Activated CD8-positive, alpha-beta memory T cell treated with anti-CD3 and anti-CD28 coated beads for 36 hours (primary cell): ENCODE measurements at regions not wholly inside any gene's neighbourhood (a gene's known extent, or its start where the extent isn't known, plus 50 kb on each side); places are given as distances from the start of the nearest gene placed in this dataset.

Experiments
- CTCF ChIA-PET: fragments of 350-600 bp; sonication (Branson Sonifier 250); formaldehyde crosslinking; loops from one replicate; lab custom pipeline; 2021; ENCODE audit warnings: antibody characterized with exemption; lab: Charles Lee
- POLR2A ChIA-PET: fragments of 350-600 bp; sonication (Branson Sonifier 250); formaldehyde crosslinking; loops from one replicate; lab custom pipeline; 2021; ENCODE audit warnings: antibody characterized with exemption; lab: Charles Lee

DNA sequence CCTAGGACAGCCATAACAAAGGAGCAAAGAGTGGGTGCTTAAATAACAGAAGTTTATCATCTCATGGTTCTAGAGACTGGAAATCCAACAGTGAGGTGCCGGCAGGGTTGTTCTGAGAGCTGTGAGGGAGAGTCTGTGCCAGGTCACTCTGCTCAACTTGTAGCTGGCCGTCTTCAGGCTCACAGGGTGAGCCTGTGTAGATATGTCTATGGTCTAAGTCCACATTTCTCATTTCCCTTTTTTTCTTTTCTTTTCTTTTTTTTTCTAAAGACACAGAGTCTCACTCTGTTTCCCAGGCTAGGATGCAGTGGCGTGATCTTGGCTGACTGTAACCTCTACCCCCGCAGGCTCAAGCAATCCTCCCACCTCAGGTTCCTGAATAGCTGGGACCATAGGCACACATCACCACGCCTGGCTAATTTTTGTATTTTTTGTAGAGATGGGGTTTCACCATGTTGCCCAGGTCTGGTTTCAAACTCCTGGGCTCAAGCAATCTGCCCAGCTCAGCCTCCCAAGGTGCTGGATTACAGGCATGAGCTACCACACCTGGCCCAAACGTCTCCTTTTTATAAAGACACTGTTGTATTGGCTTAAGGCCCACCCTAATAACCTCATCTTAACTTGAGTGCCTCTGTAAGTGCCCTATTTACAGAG is 142.2 kb downstream of the SP3 start:
- CTCF ChIA-PET: no interaction called here

DNA sequence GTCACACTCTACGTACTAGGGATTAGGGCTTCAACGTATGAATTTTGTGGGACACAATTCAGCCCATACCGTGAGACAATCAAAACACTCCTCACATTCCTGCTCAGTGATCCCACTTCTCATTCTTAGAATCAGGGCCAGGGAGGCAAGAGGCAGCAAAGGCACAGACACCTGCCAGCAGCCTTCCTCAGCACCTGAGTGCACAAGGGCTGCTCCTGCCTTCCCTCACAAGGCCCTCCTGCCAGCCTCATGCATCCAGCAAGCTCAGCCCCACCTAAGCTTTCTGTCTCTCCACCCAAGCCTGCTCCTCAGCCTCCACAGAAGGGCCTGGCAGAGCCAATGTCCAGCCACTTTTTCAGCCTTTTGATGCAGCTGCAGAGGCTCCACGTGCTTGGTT is 141.6 kb downstream of the SP3 start:
- POLR2A ChIA-PET: no interaction called here
- CTCF ChIA-PET: no interaction called here

More for the DNA sequence above, 142.2 kb downstream of the SP3 start:
- POLR2A ChIA-PET: no interaction called here

DNA sequence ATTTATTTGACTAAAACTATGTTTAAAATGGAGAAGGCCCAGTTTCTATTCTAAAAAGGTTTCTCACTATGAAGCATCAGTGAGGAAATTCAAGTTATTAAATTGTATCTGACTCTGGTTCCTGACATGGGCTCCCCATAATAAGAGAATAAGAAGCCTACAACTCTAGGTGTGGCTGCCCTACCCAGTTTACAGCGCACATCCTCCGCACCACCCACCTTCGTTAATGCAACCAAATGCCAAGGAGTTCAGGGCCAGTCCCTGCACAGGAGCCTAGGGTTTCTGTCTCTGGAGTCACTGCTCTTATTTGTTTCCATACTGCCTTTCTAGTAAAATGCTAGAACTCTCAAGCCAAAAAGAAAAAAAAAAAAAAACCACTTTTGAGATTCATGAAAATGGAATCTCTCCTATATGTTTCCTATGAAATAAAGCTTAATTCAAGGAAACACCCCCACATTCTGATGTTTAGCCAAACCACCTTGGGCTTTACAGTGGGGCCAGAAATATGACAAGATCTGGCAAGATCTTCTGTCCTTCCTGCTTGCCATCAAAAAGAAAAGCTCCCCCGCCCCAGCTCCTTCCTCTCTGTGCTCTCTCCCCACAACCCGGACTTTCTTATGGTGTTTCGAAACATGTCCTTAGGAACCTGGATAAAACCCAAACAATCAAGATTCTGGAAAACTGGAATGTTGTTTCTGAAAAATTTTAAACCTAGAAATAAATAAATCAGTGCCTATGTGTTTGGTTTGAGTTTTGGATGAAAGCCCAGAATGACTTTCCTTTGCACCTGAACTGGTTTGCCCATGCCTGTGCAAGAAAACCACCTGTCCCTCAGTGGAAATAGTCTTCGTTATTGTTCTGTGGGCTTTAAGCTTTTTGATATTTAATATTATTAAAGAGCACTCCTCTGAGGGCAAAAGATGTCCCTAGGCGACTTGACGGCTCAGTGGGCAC is 136.7 kb downstream of the SP3 start:
- POLR2A ChIA-PET: no interaction called here
- CTCF ChIA-PET: interaction anchor here (0.7 kb wide), 1 partner anchor 9 kb away, joined by 6 read pairs; no protein-coding TSS in a partner anchor

DNA sequence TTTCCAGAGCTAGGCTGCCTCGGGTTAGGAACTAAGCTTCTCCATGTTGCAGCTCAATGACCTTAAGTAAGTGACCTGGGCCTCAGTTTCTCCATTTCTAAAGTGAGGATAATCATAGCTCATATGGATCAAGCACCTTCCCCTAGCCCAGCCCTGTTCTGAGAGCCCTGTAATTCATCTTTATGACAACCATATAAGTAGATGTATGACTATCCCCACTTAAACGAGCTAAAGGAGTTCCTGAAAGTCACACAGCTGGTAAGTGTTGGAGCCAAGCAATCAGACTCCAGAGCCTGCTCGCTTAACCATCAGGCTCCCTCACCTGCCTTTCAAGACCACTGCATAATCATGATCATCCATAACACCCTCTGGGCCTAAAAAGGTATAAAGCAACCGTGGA is 135.4 kb downstream of the SP3 start:
- POLR2A ChIA-PET: no interaction called here
- CTCF ChIA-PET: interaction anchor here (1.6 kb wide), 1 partner anchor 10 kb away, joined by 4 read pairs; no protein-coding TSS in a partner anchor

DNA sequence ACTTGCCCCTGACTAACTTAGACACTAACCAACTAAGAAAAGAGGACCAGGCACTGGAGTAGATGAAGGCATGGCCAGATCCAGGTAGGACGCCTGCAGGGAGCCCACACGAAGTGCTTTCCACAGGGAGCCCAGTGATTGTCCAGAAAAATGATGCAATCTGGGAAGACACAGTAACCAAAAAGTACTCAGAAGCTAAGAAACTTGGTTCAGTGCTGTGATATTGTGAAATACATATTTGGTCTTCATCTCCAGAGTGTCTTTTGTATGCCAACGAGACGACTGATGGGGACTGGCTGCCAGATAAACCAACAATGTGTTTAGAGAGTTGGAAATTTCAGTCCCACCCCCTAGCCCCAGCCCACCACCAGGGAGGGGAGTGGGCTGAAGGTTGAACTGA is 135.0 kb downstream of the SP3 start:
- CTCF ChIA-PET: interaction anchor here (1.6 kb wide), 1 partner anchor 11 kb away, joined by 4 read pairs; no protein-coding TSS in a partner anchor
- POLR2A ChIA-PET: no interaction called here

DNA sequence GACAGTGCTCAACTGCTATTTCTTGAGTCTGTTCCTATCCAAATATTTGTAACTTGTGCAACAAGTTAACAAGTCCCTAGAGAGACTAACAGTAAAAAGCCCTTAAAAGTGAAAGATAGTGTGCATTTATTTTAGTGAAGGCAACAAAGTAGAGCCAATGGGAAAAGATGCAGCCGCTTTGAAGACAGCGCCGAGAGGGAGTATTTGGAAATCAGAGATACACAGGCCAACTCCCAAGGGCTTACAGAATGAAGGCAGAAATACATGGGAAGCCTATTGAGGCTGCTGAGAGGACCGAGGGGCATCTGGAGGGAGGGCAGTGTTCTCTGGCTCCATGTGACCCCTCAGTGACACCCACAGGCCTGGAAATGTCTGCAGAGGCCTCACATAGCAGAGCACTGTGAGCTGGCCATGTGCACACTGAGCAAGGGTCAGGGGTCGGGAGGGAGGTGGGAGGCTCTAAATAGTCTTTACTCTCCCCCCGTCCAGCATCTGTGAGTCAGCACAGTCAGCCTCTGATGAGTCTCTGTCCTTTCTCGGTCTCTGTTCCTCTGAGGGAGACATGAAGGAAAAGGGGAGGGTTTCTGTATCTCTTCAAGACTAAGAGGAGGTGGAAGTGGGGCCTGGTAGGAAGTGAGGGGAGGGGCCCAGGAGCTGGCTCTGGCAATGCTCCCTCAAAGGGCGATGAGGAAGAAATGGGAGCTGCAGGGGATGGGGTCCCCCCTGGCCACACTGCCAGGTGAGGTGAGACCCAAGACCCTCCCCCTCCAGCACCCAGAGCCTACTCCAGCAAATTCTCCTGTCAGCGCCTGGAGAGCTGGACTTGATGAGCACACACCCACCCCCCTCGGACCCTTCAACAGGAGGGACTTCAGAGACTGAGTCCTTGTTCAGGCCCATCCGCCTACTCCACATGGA is 133.6 kb downstream of the SP3 start:
- CTCF ChIA-PET: no interaction called here
- POLR2A ChIA-PET: no interaction called here

DNA sequence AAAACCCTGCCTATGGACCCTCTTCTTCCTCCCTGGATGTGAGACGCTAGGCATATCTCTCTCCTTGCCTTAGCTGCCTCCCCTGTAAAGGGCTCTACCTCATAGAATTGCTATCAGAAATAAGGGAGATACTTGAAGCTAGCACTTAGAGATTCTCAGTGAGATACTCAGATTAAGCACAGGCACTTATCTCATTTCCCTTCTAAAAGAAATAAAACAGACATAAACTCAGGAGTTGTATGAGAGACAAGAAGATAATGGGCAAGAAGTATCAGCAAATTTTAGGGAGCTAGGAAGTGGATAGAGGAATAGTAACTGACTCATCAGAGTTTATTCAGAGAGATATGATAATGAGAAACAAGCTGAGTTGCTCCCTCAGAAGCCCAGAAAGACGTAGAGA is 131.0 kb downstream of the SP3 start:
- ChIA-PET POLR2A (no interaction called here), CTCF (no interaction called here)

DNA sequence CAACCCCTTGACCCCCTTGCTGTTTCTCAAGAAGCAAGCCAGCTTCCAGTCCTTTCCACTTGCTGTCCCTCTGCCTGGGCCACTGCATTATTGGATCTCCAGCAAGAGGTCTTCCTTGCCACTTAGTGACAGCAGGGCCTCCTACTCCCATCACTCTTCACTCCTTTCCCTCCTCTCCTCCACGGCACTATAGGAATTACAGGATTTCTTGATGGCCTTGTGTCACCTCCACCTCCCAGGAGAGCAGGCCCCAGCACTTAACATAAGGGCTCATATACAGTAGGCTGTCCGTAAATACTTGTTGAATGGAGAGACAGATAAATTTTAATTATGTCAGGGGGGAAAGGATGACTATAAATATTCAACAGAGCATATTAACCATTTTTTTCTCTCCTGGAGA is 129.4 kb downstream of the SP3 start:
- ChIA-PET CTCF (no interaction called here), POLR2A (no interaction called here)

DNA sequence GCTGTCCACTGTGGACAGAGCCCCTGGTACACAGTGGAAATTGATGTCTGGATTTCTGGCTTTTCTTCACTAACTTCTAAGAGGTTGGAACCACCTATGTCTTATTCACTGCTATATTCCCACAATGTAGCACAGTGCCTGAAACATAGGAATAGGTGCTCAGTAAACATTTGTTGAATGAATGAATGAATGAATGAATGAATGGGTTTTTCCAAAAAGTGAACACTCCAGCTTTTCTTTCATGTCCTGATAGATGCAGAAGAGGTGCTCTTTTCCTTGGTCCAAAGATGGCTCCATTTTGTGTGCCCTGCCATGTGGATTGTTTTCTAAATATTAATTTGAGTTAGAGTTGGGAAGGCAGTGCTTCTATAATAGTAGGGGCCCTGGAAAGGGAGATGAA is 124.1 kb downstream of the SP3 start:
- ChIA-PET CTCF (no interaction called here), POLR2A (no interaction called here)

DNA sequence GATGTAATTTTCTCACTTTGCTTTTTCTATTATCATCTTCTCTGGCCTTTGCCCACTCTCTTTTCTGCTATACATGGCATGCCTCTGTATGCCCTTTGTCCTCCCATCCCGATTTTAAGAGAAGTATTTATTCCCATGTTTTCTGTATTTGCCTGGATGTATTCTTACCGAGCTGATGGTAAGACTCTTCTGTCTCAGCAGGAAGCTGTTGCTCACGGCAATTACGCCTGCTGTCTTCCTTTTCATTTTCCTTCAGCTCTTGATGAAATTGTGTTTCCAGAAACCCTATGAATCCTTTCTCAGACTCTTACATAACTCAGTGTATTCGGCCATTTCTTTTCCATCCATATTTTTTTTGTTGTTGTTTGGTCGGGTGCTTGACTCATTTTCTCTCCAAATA is 121.6 kb downstream of the SP3 start:
- POLR2A ChIA-PET: no interaction called here
- CTCF ChIA-PET: no interaction called here

DNA sequence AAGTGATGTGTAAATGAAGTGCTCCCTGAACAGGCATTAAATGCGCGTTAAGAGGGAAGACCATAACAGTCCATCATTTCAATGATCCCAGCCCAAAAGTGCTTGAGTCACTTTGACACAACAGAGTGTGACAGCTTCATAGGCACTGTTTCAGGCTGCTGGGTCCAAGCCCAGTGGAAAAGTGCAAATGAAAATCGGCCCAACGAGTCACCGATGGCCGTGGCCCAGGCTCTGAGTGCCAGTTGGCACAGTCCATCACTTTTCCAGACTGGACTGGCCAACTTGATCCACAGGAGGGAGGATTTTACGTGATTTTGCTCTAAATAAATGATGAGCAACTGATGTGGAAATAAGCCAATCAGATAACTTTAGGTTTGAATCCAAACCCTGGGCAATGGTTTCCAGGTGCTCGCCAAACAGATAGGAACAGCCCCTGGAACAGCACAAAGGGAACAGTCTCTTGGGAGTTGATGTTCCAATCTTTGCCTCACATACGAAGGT is 114.0 kb downstream of the SP3 start:
- ChIA-PET POLR2A (no interaction called here), CTCF (no interaction called here)

DNA sequence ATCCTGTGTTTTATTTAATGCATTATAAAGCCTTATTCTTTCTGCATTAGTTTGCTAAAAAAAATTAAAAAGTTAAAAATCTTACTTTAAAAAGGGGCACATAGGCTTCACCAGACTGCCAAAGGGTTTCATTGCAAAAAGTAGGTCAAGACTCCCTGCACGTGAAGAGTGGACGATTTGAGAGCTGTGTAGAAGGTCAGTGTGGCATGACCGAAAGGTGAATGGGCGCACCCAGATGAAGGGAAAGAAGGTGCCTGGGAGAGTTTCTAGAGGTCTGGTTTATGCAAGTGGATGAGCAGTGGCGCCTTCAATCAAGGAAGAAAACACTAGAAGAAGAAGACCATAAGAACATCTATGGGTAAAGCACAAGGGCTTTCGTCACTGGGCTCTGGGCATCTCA is 111.0 kb downstream of the SP3 start:
- CTCF ChIA-PET: no interaction called here
- POLR2A ChIA-PET: no interaction called here

DNA sequence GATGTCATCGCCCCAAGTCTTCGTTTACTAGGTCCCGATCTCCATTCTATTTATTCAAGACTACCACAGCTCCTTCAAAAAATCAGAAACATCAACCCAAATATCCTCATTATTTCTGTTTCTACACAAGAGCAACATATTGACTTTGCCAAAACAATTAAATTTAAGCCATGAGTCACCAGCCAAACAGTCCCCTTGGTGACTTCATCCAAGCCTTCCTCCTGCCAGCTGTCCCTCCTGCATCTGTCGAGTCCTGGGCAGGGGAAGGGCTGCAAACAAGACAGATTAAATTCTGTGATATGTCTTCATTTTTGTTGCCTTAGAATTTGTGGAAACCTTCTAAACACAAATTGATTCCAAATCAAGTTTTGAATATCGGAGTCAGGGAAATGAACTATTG is 110.3 kb downstream of the SP3 start:
- ChIA-PET CTCF (no interaction called here), POLR2A (no interaction called here)

DNA sequence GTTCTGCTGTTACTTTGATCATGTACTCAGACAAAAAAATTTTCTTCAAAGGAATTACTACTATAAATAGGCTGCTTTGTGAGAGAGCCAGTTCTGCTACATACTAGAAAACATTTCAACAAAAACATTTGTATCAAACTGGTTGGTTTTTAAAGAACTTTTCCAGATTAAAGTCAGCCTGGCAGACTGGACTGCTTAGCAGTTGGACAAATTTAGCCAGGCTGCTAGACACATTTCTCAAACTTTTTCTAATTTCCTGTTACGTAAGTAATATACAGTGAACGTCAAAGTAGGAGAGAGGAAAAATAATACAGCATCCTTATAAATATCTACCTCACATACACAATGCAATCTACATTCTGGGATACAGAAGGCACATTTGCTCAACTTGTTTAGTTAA is 109.5 kb downstream of the SP3 start:
- CTCF ChIA-PET: no interaction called here
- POLR2A ChIA-PET: no interaction called here
